H9 (cell line): ENCODE measurements at regions not wholly inside any gene's neighbourhood (a gene's known extent, or its start where the extent isn't known, plus 50 kb on each side); places are given as distances from the start of the nearest gene placed in this dataset.

Experiments
- DNase-seq: peaks from one replicate; pipeline ENCODE4 v3.0.0-alpha.2; 2017
- H2AFZ ChIP-seq: one replicate; pipeline ENCODE4 v1.6.1; 2013; ENCODE audit warnings: mild to moderate bottlenecking, low read length, control low read depth, moderate library complexity
- H2AK5ac ChIP-seq: 2 replicates; pipeline ENCODE4 v1.6.1; 2013; ENCODE audit warnings: low read length, control low read depth, mixed read lengths; ENCODE audit not compliant: insufficient read length
- H2BK120ac ChIP-seq: one replicate; pipeline ENCODE4 v1.6.1; 2013; ENCODE audit warnings: low read depth, mild to moderate bottlenecking, low read length, control low read depth, inconsistent platforms; ENCODE audit not compliant: poor library complexity, severe bottlenecking
- H2BK12ac ChIP-seq: 2 replicates; pipeline ENCODE4 v1.6.1; 2013; ENCODE audit warnings: low read length, control low read depth, mixed read lengths, low read depth; ENCODE audit not compliant: insufficient read length
- H2BK15ac ChIP-seq: 2 replicates; pipeline ENCODE4 v1.6.1; 2013; ENCODE audit warnings: low read depth, low read length, control low read depth
- H2BK20ac ChIP-seq: one replicate; pipeline ENCODE4 v1.6.1; 2013; ENCODE audit warnings: low read depth, mild to moderate bottlenecking, low read length, control low read depth, inconsistent platforms; ENCODE audit not compliant: poor library complexity, severe bottlenecking
- H2BK5ac ChIP-seq: 2 replicates; pipeline ENCODE4 v1.6.1; 2013; ENCODE audit warnings: low read length, control low read depth, mixed read lengths; ENCODE audit not compliant: insufficient read length
- H3K14ac ChIP-seq: 2 replicates; pipeline ENCODE4 v1.6.1; 2013; ENCODE audit warnings: low read length, control low read depth; ENCODE audit not compliant: insufficient read depth
- H3K18ac ChIP-seq: 2 replicates; pipeline ENCODE4 v1.6.1; 2013; ENCODE audit warnings: low read depth, mild to moderate bottlenecking, mixed read lengths, low read length, control low read depth; ENCODE audit not compliant: insufficient read length
- H3K23ac ChIP-seq: 2 replicates; pipeline ENCODE4 v1.6.1; 2013; ENCODE audit warnings: low read length, control low read depth, mixed read lengths, low read depth; ENCODE audit not compliant: insufficient read length
- H3K23me2 ChIP-seq: 2 replicates; pipeline ENCODE4 v1.6.1; 2013; ENCODE audit warnings: low read depth, mild to moderate bottlenecking, mixed read lengths, low read length, control low read depth; ENCODE audit not compliant: insufficient read length, poor library complexity, severe bottlenecking
- H3K27ac ChIP-seq: 2 replicates; pipeline ENCODE4 v1.5.1; 2013; ENCODE audit warnings: low read length, control low read depth, mixed read lengths, low read depth; ENCODE audit not compliant: insufficient read length
- H3K27me3 ChIP-seq: 2 replicates; pipeline ENCODE4 v1.6.1; 2013; ENCODE audit warnings: low read length, control low read depth, inconsistent platforms; ENCODE audit not compliant: insufficient read depth
- H3K4ac ChIP-seq: 2 replicates; pipeline ENCODE4 v1.6.1; 2013; ENCODE audit warnings: low read depth, mild to moderate bottlenecking, control low read depth, inconsistent platforms, low read length, moderate library complexity
- H3K4me1 ChIP-seq: 2 replicates; pipeline ENCODE4 v1.6.1; 2013; ENCODE audit warnings: low read length, control low read depth, inconsistent platforms; ENCODE audit not compliant: insufficient read depth
- H3K4me2 ChIP-seq: 2 replicates; pipeline ENCODE4 v1.6.1; 2013; ENCODE audit warnings: low read length, control low read depth, mixed read lengths; ENCODE audit not compliant: insufficient read length, insufficient read depth
- H3K56ac ChIP-seq: 2 replicates; pipeline ENCODE4 v1.6.1; 2013; ENCODE audit warnings: low read depth, mild to moderate bottlenecking, mixed read lengths, low read length, control low read depth; ENCODE audit not compliant: insufficient read length
- H3K79me1 ChIP-seq: 2 replicates; pipeline ENCODE4 v1.6.1; 2013; ENCODE audit warnings: low read depth, mild to moderate bottlenecking, moderate library complexity, low read length, control low read depth, inconsistent platforms; ENCODE audit not compliant: insufficient read depth, poor library complexity, severe bottlenecking
- H3K79me2 ChIP-seq: 2 replicates; pipeline ENCODE4 v1.6.1; 2013; ENCODE audit warnings: low read length, control low read depth, inconsistent platforms; ENCODE audit not compliant: insufficient read depth
- H3K9ac ChIP-seq: 2 replicates; pipeline ENCODE4 v1.6.1; 2013; ENCODE audit warnings: low read length, control low read depth, mixed read lengths; ENCODE audit not compliant: insufficient read length; ENCODE audit errors: extremely low read depth
- H3K9me3 ChIP-seq: one replicate; pipeline ENCODE4 v1.6.1; 2013; ENCODE audit warnings: low read depth, low read length, inconsistent platforms; ENCODE audit not compliant: control insufficient read depth
- H3T11ph ChIP-seq: one replicate; pipeline ENCODE4 v1.6.1; 2013; ENCODE audit warnings: mild to moderate bottlenecking, low read length, control low read depth, inconsistent platforms
- H4K20me1 ChIP-seq: one replicate; pipeline ENCODE4 v1.6.1; 2013; ENCODE audit not compliant: control insufficient read depth, insufficient read length, insufficient read depth
- H4K5ac ChIP-seq: 2 replicates; pipeline ENCODE4 v1.6.1; 2013; ENCODE audit warnings: low read depth, mild to moderate bottlenecking, mixed read lengths, low read length, control low read depth; ENCODE audit not compliant: insufficient read length
- H4K8ac ChIP-seq: replicated peaks from 2 replicates; pipeline ENCODE4 v1.6.1; 2013; ENCODE audit warnings: low read length, control low read depth, mixed read lengths, low read depth; ENCODE audit not compliant: insufficient read length
- H4K91ac ChIP-seq: 2 replicates; pipeline ENCODE4 v1.6.1; 2013; ENCODE audit warnings: low read depth, mild to moderate bottlenecking, moderate library complexity, mixed read lengths, low read length, control low read depth; ENCODE audit not compliant: insufficient read length
- H3K27ac Mint-ChIP-seq, 3 experiments: 2 replicates in 2 of 3; 3 replicates in 1 of 3; pipeline ENCODE4 v1.8.0; 2020 to 2021; ENCODE audit warnings: mixed read lengths in 3 of 3, mild to moderate bottlenecking in 1 of 3, moderate library complexity in 1 of 3
- H3K27me3 Mint-ChIP-seq: 2 replicates; pipeline ENCODE4 v1.8.0; 2021; ENCODE audit warnings: low read depth, mild to moderate bottlenecking, moderate library complexity, mixed read lengths
- H3K36me3 Mint-ChIP-seq, 3 experiments: 2 replicates in 2 of 3; 3 replicates in 1 of 3; pipeline ENCODE4 v1.8.0; 2020 to 2021; ENCODE audit warnings: low read depth in 3 of 3, mixed read lengths in 3 of 3; ENCODE audit not compliant: insufficient read depth in 1 of 3
- H3K4me1 Mint-ChIP-seq, 2 experiments: 2 replicates each; pipeline ENCODE4 v1.8.0; 2020; ENCODE audit warnings: mixed read lengths in 2 of 2
- H3K4me3 Mint-ChIP-seq, 2 experiments: 2 replicates in 1 of 2; 3 replicates in 1 of 2; pipeline ENCODE4 v1.8.0; 2020 to 2021; ENCODE audit warnings: mild to moderate bottlenecking in 2 of 2, mixed read lengths in 2 of 2, moderate library complexity in 1 of 2
- H3K9me3 Mint-ChIP-seq, 2 experiments: 2 replicates in 1 of 2; 3 replicates in 1 of 2; pipeline ENCODE4 v1.8.0; 2020; ENCODE audit warnings: mild to moderate bottlenecking in 2 of 2, mixed read lengths in 2 of 2, moderate library complexity in 1 of 2
- WGBS: extraction: QIAGEN DNeasy Blood & Tissue Kit; methylation state at CpG from one replicate; pipeline ENCODE4 v1.1.7; 2013; ENCODE audit warnings: missing lambda C conversion rate, low lambda C conversion rate, mixed read lengths; ENCODE audit not compliant: insufficient read length; ENCODE audit errors: extremely low coverage; 5-methylcytosine and 5-hydroxymethylcytosine counted together
- TF ChIP-seq, protein P1 (sequence below): fragments of 200-600 bp; sonication (generic); conservative IDR thresholded peaks from 3 replicates; pipeline ENCODE4 v1.8.0; 2021; ENCODE audit warnings: antibody characterized with exemption, mild to moderate bottlenecking

DNA sequence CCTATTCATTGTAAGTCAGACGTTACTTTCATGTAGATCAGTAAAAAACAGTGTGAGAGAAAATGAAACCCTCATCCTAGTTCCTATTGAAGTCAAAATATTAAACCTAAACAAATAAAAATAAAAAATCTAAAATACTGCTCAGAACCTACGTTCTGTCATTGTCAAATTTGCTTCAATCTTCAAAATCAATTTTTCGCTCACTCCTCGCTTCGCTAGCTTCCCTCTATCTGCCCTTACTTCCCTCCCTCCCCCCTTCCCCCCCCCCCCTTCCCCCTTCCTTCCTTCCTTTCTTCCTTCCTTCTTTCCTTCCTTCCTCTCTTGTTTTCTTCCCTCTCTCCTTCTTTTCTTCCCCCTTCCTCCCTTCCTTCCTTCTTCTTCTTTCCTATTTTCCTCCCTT, 310.9 kb upstream of the PDE3A start:
- Histone ChIP-seq H3K79me1 (no peaks in the 10 kb centered on the region), H2BK20ac (no peak overlapping the region), H3K4me2 (no peak overlapping the region), H3K4me1 (no peaks in the 10 kb centered on the region), H3K27ac (no peak overlapping the region), H4K91ac (no peak overlapping the region), H3K4ac (no peak overlapping the region), H2AFZ (no peak overlapping the region), H3K9me3 (no peaks in the 10 kb centered on the region), H4K20me1 (no peaks in the 10 kb centered on the region), H3K23me2 (no peaks in the 10 kb centered on the region), H3K79me2 (no peaks in the 10 kb centered on the region), H2AK5ac (no peak overlapping the region), H2BK15ac (no peak overlapping the region), H2BK12ac (no peak overlapping the region), H3K9ac (no peak overlapping the region), H3K18ac (no peak overlapping the region), H3T11ph (no peak overlapping the region), H4K5ac (no peak overlapping the region), H3K23ac (no peak overlapping the region), H3K14ac (no peak overlapping the region), H2BK5ac (no peak overlapping the region), H4K8ac (no peak overlapping the region), H3K56ac (no peak overlapping the region), H2BK120ac (no peak overlapping the region), H3K27me3 (no peaks in the 10 kb centered on the region)
- 100% methylated on average over 4 of the region's 5 CpGs for whole genome bisulfite sequencing
- Mint-ChIP-seq H3K27me3 (no peaks in the 10 kb centered on the region), H3K27ac (no peak overlapping the region), H3K9me3 (peaks cover 2 to 16% of the 10 kb centered on the region in 2 experiments; a peak in 2 of 5 replicates), H3K4me1 (no peaks in the 10 kb centered on the region), H3K36me3 (peaks cover 0 to 18% (median 2%) of the 10 kb centered on the region in 3 experiments; a peak in 3 of 7 replicates), H3K4me3 (no peak overlapping the region)
- TF ChIP-seq, protein P1, sequence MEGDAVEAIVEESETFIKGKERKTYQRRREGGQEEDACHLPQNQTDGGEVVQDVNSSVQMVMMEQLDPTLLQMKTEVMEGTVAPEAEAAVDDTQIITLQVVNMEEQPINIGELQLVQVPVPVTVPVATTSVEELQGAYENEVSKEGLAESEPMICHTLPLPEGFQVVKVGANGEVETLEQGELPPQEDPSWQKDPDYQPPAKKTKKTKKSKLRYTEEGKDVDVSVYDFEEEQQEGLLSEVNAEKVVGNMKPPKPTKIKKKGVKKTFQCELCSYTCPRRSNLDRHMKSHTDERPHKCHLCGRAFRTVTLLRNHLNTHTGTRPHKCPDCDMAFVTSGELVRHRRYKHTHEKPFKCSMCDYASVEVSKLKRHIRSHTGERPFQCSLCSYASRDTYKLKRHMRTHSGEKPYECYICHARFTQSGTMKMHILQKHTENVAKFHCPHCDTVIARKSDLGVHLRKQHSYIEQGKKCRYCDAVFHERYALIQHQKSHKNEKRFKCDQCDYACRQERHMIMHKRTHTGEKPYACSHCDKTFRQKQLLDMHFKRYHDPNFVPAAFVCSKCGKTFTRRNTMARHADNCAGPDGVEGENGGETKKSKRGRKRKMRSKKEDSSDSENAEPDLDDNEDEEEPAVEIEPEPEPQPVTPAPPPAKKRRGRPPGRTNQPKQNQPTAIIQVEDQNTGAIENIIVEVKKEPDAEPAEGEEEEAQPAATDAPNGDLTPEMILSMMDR, result no peak
- no peak for DNase-seq
